Ureter (tissue), 1 donor: ENCODE measurements at regions not wholly inside any gene's neighbourhood (a gene's known extent, or its start where the extent isn't known, plus 50 kb on each side); places are given as distances from the start of the nearest gene placed in this dataset.
"Not testable (repeated sequence)": the region's sequence is repeated elsewhere in the genome, so short reads cannot be mapped to it uniquely, and the experiment has no call there.

Source experiments
- DNase-seq: peaks from one replicate; pipeline ENCODE4 v3.0.0-alpha.2; 2020; ENCODE audit warnings: low spot score
- donor health status: DM: yes; HTN: yes; CAD: no.

DNA sequence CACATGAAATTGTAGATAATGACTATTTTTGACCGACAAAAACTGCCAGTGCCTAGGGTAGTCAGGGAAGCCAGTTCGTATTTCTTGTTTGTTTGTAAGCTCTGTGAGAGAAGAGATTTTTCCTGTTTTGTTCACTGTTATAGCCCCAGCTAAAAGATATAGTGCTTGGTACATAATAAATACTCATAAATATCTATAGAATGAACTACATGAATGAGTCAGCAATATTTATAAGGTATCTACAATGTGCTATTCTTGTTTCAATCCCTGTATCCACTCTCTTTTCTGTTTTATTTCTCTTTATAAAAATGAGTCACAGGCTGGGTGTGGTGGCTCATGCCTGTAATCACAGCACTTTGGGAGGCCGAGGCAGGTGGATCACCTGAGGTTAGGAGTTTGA, 275.6 kb upstream of the FANCL start:
- DNase-seq: no peak

GRCh38 chr2:58515827-58516573, 274.9 kb upstream of the FANCL start:
- DNase-seq: no peak

GRCh38 chr2:58514252-58514651, 273.1 kb upstream of the FANCL start:
- no peak for DNase-seq

DNA sequence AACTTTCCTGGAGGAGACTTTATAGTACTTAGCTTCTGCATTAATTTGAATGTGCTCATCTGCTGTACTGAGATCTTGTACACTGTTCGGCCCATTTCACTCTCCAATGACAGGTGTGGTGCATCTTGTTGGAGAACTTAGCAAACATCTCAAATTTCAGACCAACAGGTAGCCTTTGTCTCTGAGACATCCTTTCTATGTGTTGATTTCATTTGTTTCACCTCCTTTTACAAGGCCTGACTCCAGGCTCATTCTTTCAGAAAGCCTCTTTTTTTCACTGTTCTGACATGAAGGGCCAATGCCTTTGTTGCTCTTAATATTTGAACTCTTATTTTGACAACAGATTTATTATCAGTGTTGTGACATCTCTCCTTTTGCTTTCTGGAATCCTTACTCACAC, 271.8 kb upstream of the FANCL start:
- no peak for DNase-seq

DNA sequence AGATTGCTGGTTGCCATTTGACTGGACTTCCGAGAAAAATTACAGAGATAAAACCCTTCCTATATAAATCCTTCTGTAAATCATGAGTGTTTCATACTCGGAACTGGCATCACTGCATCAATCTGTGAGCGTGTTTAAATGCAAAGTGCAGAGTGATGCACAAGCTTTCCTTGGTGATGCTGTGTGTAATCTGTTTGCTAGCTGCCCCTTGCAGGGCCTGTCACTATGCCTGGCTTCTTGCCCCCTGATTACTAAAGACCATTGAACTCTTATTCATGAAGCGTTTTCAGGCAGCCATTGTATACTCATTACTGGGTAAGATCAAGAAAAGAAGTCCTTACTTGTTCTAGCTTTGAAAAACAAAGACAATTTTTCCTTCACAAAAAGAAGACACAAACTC, 266.9 kb upstream of the FANCL start:
- DNase-seq: no peak

- DNase-seq: no peak
These were observed 262.8 kb upstream of the FANCL start for GRCh38 chr2:58503918-58504317.

GRCh38 chr2:58502931-58503330, 261.8 kb upstream of the FANCL start:
- DNase-seq: no peak

DNA sequence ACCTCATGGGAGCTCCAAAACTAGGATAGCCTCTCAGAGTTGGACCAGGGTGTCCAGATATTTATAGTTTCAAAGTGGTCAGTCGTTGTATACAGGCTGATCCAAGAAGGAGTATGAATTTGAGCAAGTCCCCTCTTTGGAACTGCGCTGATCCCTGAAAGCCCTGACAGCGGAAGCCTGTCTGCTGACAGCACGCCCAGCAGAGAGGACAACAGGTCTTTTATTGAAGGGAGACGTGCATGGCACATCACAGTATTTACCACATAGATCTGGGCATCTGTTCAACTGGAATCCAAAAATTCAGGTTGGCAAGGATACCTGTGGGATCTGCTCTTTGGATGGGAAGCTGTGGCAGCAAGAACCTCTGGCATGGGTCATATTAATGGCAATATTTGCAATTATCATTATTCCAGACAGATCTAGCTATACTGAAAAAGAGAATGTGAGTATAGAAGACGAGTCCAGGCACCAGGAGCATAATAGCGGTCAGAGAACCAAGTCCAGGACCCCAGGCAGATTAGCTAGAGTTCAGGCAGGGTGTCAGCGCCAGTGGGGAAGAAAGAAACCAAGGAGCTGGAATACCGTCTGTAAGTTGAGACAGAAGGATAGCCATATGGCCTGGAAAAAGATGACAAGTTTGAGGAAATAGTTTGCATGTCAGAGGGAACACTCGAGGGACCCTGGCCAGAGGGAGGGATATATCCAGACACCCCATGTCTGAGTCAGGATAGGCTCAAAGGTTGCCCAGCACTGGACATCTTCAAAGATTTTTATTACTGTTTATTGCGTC, 260.4 kb upstream of the FANCL start:
- DNase-seq: no peak

DNA sequence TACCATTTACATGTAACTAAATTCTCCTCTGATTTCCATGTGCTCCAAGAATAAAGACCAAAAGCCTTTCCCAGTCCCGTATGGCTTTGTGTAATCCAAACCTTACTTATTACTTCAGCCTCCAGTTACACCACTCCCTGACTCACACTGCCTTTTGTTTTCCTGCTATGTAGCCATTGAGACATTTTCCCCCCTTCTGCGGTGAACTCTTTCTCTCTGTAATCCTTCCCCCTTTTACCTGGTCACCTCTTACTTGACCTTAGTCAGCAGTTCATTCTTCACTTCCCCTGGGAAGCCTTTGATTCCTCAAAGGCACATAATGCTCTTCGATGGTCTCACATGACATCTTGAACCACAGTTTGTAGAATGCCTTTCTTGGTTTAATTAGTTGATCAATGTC, 256.0 kb upstream of the FANCL start:
- DNase-seq: no peak

DNA sequence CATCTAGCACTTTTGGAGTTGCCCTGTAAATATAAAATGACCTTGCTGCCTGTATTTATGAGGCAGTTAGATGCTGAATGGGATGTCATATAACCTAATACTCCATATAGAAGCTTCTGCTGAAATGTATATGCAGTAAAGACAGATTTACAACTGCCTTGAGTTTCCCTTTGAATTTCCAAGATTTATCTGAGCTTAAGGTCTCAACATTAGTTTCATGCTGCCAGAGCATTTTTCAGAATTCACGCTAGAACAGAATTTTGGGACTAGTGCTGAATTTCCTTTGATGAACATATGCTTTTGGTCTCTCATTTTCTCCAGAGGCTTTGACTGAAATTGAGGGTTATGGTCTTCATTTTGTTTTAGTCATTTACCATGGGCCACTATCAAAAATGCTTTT, 254.7 kb upstream of the FANCL start:
- DNase-seq: no peak

GRCh38 chr2:58494071-58494501, 253.0 kb upstream of the FANCL start:
- DNase-seq: no peak

- no peak for DNase-seq
These were observed 243.5 kb upstream of the FANCL start for GRCh38 chr2:58484629-58485028.

DNA sequence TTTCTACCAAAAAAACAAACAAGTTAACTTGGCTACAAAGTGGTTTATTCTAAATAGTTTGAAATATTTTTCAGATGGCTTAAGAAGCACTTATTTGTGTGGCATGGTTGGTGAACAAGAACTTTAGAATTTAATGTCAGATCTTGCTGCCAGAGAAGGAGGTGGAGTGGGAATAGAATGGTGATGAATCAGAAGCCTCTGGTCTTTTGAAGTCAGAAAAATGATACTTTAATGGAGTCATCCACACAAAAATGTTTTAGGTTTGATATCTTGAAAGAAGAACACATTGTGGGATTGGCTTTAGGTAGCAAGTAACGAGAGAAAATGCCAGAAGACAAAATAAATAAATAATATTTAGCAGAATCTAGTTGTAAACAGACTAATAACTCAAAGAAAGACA, 243.1 kb upstream of the FANCL start:
- DNase-seq: no peak

GRCh38 chr2:58483307-58483706, 242.2 kb upstream of the FANCL start:
- DNase-seq: no peak

GRCh38 chr2:58481670-58482069, 240.5 kb upstream of the FANCL start:
- DNase-seq: no peak

DNA sequence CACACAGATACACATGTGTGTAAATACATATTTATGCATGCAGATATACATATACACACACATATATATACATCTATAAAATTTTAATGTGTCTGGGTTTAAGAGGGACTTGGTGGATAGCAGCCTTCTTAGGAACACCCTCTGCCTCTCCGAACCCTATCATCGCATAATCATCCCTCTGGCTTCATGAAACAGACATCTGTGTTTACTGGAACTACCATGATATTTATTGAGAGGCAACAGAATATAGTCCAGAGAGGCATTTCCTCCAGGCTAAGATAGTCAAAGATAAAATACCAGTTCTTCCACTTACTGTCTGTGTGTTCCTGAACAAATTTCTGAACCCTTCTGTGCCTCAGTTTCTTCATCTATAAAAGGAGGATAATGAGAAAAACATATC, 239.0 kb upstream of the FANCL start:
- DNase-seq: no peak

DNA sequence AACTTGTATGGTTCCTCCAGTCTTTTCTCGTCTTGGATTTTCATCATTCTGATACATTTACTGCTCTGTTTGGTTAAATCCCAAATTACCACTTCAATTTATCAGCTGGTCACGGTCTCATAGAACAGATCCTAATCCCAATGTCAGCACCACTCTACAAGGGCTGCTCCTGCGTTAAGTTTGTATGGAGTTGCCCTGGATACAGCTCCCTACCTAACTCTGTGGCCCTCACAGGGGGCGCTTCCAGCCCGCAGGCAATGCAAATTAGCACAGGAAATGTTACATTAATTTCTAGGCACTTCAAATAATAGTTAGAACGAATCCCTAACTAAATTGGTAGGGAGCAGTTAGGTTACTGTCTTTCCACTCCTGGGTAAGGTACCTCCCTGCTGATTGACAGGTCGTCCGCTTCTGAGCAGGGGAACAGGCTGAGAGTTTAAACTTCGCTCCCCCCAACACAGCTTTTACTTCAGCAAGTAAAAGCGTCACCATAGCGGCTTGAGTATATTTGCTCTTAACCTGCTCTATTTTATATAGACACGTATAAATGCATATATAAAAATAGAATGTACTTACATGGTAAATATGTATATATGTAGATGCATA, 238.5 kb upstream of the FANCL start:
- DNase-seq: no peak

DNA sequence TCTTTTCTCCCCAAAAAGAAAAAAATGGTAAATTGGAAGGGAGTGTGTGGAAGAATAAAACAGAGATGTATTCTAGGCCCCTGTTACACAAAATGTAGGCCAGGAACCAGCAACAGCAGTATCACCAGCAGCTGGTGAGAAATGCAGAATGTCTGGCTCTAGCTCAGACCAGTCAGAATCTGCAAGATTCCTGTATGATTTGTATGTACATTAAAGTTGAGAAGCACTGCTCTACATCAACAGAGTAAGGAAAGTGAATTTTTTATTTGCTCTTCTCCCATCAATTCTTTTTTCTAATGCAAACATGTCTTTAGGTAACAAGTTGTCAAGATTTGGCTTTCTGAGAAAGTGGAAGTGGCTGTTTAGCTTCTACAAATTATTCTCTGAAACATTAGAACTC, 235.4 kb upstream of the FANCL start:
- no peak for DNase-seq

- DNase-seq: no peak
These were observed 234.6 kb upstream of the FANCL start for GRCh38 chr2:58475756-58476155.

DNA sequence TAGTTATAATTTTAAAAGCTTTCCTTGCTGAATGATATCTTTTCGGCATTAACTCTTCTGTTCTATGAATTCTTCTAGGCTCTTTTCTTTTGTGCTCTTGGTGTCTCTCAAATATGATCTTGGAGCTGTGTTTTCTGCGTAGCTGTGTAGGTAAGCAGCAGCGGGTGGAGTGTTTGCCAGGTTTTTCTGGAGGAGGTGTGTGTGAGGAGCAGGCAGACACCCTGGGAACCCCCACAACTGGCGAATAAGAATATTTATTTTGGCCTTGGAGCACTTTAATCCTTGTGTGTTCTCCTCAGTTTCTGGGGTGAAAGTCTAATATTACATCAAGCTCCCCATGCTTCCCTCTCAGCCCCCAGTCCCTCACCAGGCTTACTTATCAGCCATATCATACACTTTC, 232.0 kb upstream of the FANCL start:
- no peak for DNase-seq

- DNase-seq: no peak
These were observed 225.7 kb upstream of the FANCL start for GRCh38 chr2:58466804-58467203.

DNA sequence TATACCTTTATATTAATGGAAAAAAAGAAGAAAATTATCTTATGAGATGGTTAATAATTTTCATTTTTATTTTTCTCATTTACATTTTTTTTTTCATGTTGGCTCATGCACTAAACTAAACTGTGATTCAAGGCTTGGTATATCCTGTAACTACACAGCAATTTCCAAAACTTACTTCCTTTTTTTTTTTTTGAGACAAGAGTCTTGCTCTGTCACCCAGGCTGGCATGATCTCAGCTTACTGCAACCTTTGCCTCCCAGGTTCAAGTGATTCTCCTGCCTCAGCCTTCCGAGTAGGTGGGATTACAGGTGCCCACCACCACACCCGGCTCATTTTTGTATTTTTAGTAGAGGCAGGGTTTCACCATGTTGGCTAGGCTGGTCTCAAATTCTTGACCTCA, 224.9 kb upstream of the FANCL start:
- DNase-seq: not testable (repeated sequence)

GRCh38 chr2:58460670-58461069, 219.5 kb upstream of the FANCL start:
- DNase-seq: no peak
